Peyer's patch (tissue), 4 donors: ENCODE measurements at regions not wholly inside any gene's neighbourhood (a gene's known extent, or its start where the extent isn't known, plus 50 kb on each side); places are given as distances from the start of the nearest gene placed in this dataset.

Source experiments
- DNase-seq, 3 donors: peaks; one replicate each; pipeline ENCODE4 v3.0.0-alpha.2; 2017 to 2019
- H3K27ac ChIP-seq, 4 donors: fragments of 200-600 bp; sonication (generic); one replicate each; pipeline ENCODE4 v1.5.1; 2016 to 2019
- H3K27me3 ChIP-seq, 2 donors: fragments of 200-600 bp; sonication (generic); one replicate each; pipeline ENCODE4 v1.5.1; 2019
- H3K36me3 ChIP-seq, 3 donors: fragments of 200-600 bp; sonication (generic); one replicate each; pipeline ENCODE4 v1.5.1; 2016 to 2019
- H3K4me1 ChIP-seq, 4 donors: fragments of 200-600 bp; sonication (generic); one replicate each; pipeline ENCODE4 v1.5.1; 2016 to 2019
- H3K4me3 ChIP-seq, 4 donors: fragments of 200-600 bp; sonication (generic); 1 replicate in 3 of 4; 2 replicates in 1 of 4; pipeline ENCODE4 v1.5.1; 2016 to 2019; ENCODE audit warnings: mild to moderate bottlenecking in 1 of 4
- H3K9me3 ChIP-seq, 4 donors: fragments of 200-600 bp; sonication (generic); one replicate each; pipeline ENCODE4 v1.5.1; 2016 to 2019; ENCODE audit warnings: mild to moderate bottlenecking in 1 of 4
- POLR2A ChIP-seq, 2 donors: fragments of 450-650 bp; IDR thresholded peaks; one replicate each; pipeline ENCODE4 v1.5.1; 2017; ENCODE audit warnings: antibody characterized with exemption in 2 of 2, mild to moderate bottlenecking in 2 of 2, moderate library complexity in 2 of 2
- TF ChIP-seq, protein P1 (sequence below), 6 experiments: fragments of 450-650 bp in 4 of 6; fragments of 200-600 bp in 2 of 6; sonication (generic) in 1 of 6; IDR thresholded peaks; one replicate each; pipeline ENCODE4 v1.5.1; 2017 to 2019; ENCODE audit warnings: antibody characterized with exemption in 6 of 6, mild to moderate bottlenecking in 3 of 6, moderate library complexity in 1 of 6

GRCh38 chr9:90057361-90057760, 452.5 kb downstream of the GADD45G start:
- Histone ChIP-seq H3K27ac (no peak overlapping the region), H3K9me3 (no peaks in the 10 kb centered on the region), H3K4me1 (no peaks in the 10 kb centered on the region), H3K36me3 (no peaks in the 10 kb centered on the region), H3K4me3 (no peak overlapping the region), H3K27me3 (no peaks in the 10 kb centered on the region)
- DNase-seq = no peak
- TF ChIP-seq, protein P1, sequence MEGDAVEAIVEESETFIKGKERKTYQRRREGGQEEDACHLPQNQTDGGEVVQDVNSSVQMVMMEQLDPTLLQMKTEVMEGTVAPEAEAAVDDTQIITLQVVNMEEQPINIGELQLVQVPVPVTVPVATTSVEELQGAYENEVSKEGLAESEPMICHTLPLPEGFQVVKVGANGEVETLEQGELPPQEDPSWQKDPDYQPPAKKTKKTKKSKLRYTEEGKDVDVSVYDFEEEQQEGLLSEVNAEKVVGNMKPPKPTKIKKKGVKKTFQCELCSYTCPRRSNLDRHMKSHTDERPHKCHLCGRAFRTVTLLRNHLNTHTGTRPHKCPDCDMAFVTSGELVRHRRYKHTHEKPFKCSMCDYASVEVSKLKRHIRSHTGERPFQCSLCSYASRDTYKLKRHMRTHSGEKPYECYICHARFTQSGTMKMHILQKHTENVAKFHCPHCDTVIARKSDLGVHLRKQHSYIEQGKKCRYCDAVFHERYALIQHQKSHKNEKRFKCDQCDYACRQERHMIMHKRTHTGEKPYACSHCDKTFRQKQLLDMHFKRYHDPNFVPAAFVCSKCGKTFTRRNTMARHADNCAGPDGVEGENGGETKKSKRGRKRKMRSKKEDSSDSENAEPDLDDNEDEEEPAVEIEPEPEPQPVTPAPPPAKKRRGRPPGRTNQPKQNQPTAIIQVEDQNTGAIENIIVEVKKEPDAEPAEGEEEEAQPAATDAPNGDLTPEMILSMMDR (IDR thresholded peaks at IDR 0.05) = no peak
- TF ChIP-seq POLR2A (IDR thresholded peaks at IDR 0.05) = no peak

DNA sequence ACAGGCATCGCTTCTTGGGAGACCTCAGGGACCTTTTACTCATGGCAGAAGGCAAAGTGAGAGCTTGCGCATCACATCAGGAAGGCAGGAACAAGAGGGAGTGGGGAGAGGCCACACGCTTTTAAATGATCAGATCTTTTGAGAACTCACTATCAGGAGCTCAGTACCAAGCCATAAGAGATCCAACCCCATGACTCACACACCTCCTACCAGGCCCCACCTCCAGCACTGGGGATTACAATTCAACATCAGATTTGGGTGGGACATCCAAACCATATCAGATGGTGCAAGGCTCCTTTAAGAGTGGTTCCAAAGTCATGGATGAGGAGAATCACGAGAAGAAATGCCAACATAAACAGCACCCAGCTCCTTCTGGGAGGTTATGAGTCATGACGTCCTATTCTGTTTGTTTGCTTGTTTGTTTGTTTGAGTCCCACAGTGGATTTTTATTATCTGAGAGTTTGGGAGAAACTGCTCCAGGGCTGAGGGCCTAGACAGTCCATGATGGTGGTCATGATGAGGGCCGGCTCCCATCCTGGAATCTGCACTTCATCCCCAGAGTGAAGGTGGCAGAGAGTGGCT, 453.5 kb downstream of the GADD45G start:
- H3K9me3 ChIP-seq = no peaks in the 10 kb centered on the region
- no peak overlapping the region for H3K27ac ChIP-seq
- no peaks in the 10 kb centered on the region for H3K4me1 ChIP-seq
- H3K27me3 ChIP-seq = no peaks in the 10 kb centered on the region
- no peak for TF ChIP-seq POLR2A (IDR thresholded peaks at IDR 0.05)
- TF ChIP-seq, protein P1 (IDR thresholded peaks at IDR 0.05) = no peak
- DNase-seq = no peak
- no peak overlapping the region for H3K4me3 ChIP-seq
- no peaks in the 10 kb centered on the region for H3K36me3 ChIP-seq

- Histone ChIP-seq H3K4me1 (no peaks in the 10 kb centered on the region), H3K9me3 (no peaks in the 10 kb centered on the region), H3K36me3 (no peaks in the 10 kb centered on the region), H3K27me3 (no peaks in the 10 kb centered on the region), H3K27ac (no peak overlapping the region), H3K4me3 (no peak overlapping the region)
- no peak for DNase-seq
- TF ChIP-seq, protein P1 (IDR thresholded peaks at IDR 0.05) = no peak
- no peak for TF ChIP-seq POLR2A (IDR thresholded peaks at IDR 0.05)
Observed at GRCh38 chr9:90059436-90059835, 454.6 kb downstream of the GADD45G start.

GRCh38 chr9:90060256-90060655, 455.4 kb downstream of the GADD45G start:
- no peaks in the 10 kb centered on the region for H3K4me1 ChIP-seq
- no peak for DNase-seq
- no peaks in the 10 kb centered on the region for H3K27me3 ChIP-seq
- TF ChIP-seq POLR2A (IDR thresholded peaks at IDR 0.05) = no peak
- TF ChIP-seq, protein P1 (IDR thresholded peaks at IDR 0.05) = no peak
- no peak overlapping the region for H3K27ac ChIP-seq
- no peak overlapping the region for H3K4me3 ChIP-seq
- H3K36me3 ChIP-seq = no peaks in the 10 kb centered on the region
- no peaks in the 10 kb centered on the region for H3K9me3 ChIP-seq

DNA sequence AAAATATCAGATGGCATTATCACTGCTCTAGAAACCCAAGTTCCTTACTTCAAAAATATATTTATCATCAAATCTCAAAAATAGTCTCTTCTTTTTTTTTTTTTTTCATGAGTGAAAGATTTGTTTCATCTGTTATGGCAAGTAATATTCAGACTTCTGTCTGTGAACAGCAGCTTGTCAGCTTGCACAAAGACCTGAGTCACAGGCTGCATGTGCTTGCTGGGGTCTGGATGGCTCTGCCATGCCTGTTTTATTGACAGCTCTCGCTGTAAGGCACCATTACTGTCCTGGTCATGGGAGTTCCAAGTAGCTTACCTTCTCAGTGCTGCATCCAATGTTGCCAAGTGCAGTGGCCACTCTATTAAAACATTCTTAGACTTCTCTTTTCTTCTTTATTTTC, 456.4 kb downstream of the GADD45G start:
- Histone ChIP-seq H3K27me3 (no peaks in the 10 kb centered on the region), H3K27ac (no peak overlapping the region), H3K4me3 (no peak overlapping the region), H3K9me3 (no peaks in the 10 kb centered on the region), H3K4me1 (no peaks in the 10 kb centered on the region), H3K36me3 (no peaks in the 10 kb centered on the region)
- DNase-seq = no peak
- TF ChIP-seq, protein P1 (IDR thresholded peaks at IDR 0.05) = no peak
- TF ChIP-seq POLR2A (IDR thresholded peaks at IDR 0.05) = no peak

- no peaks in the 10 kb centered on the region for H3K4me1 ChIP-seq
- no peak overlapping the region for H3K27ac ChIP-seq
- H3K4me3 ChIP-seq = no peak overlapping the region
- H3K9me3 ChIP-seq = no peaks in the 10 kb centered on the region
- TF ChIP-seq, protein P1 (IDR thresholded peaks at IDR 0.05) = no peak
- TF ChIP-seq POLR2A (IDR thresholded peaks at IDR 0.05) = no peak
- no peak for DNase-seq
- no peaks in the 10 kb centered on the region for H3K27me3 ChIP-seq
- H3K36me3 ChIP-seq = no peaks in the 10 kb centered on the region
Observed at GRCh38 chr9:90062982-90063381, 458.2 kb downstream of the GADD45G start.
